HG03457 (cell line): ENCODE measurements at regions not wholly inside any gene's neighbourhood (a gene's known extent, or its start where the extent isn't known, plus 50 kb on each side); places are given as distances from the start of the nearest gene placed in this dataset.
"Not testable (repeated sequence)": the region's sequence is repeated elsewhere in the genome, so short reads cannot be mapped to it uniquely, and the experiment has no call there.

Experiments
- ATAC-seq: cut with Tn5 transposase; IDR thresholded peaks from one replicate; pipeline ENCODE4 v1.9.1; 2021; ENCODE audit warnings: moderate number of reproducible peaks; ENCODE audit not compliant: unreplicated experiment

DNA sequence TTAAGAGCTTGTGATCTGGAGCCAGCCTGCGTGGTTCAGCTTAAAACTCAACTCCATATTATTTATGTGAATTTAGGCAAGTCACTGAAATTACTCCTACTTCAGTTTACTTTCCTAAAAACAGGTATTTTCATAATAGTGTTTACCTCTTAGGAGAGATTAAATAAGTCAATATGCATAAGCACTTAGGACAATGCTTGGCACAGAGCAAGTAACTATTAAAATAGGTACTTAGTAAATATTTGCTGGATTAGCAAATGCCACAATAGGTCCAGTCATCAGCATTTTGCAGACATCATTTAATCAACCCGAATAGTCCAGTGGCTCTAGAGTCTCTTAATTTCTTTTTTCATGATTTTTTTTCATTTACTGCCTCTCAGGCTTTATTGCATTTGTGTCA, 78.6 kb upstream of the PTPRK start:
- ATAC-seq, result no peak

DNA sequence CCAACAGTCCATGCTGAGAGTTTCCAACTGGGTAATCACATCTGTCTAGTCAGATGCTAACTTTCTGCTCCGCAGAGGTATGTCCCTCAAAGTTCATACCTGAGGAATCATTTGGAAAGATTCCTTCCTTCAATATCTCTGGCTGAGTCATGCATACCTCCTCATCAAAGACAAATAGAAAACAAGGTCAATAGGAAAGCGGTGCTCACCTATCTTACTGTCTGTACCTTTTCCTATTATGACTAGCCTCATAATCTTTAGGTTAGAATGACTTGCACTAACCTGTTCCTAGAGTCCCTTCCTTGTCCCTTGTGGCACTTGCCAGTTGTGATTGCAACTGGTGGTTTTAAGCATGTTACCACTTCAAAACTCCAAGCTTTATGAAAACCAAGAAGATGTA, 78.2 kb upstream of the PTPRK start:
- no peak for ATAC-seq

DNA sequence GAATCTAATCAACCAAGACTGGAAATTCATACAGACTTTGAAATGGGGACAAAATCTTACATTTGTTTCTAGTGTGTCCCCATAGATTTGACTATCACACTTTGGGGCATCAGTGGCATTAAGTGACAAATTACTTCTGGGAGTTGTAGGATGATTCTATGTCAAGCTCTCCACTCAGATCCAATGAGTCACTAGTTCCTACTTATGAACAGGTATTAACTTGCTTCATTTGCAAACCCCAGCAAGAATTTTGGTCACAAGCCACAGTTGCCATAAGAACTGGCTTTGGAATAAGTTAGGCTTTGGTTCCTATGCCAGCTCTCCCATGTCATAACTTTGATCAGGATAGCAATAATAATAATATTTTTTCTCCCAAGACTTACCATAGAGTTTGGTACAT, 77.6 kb upstream of the PTPRK start:
- no peak for ATAC-seq

DNA sequence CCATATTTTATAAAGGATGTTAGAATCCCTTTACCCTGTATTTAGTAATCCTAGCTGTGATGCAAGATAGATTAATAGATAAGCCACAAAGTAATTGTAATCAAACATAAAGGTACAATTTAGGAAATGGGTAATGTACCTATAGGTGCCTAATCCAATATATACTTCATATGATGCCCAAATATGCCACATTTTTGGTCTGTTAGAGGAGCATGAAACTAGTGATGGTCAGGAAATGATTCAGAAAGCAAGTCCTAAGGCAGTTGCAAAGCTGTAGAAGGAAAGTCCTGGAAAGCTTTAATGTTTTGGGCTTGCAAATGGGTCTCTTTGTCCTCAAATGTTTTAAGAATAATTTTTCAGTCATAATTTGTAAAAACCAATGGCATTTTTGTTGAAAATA, 76.6 kb upstream of the PTPRK start:
- no peak for ATAC-seq

DNA sequence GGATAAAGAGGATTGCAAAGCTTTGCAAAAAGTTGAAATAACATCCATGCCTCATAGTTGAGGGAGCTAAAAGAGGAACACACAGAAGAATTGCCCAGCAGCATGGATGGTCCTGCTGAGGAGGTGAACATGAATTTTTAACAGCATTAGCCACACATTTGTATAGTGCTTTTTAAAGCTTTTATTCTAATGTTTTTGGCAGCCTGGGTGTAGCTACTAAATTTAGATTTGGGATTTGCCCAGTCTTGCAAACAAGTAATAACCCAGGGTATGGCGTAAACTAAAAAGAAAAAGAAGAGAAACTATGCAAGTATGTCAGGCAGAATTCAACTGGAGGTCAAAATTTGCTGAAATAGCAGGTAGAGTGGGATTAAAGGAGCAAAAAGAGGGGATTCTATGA, 75.1 kb upstream of the PTPRK start:
- no peak for ATAC-seq

DNA sequence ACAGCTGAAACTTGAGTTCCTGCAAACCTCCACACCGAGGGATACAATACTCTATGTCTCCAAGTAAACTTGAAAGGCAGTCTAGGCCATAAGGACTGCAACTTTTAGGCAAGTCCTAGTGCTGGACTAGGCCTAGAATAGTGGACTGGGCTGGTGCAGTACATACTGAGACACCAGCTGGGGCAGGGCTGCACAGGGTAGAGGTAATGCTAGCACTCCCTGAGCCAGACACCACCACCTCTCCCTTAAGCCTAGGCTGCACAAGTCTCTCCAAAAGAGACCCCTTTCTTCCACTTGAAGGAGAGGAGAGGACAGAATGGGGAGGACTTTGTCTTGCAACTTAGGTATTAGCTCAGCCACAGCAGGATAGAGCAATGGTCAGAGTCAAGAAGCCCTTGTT, 65.7 kb upstream of the PTPRK start:
- ATAC-seq, result no peak

DNA sequence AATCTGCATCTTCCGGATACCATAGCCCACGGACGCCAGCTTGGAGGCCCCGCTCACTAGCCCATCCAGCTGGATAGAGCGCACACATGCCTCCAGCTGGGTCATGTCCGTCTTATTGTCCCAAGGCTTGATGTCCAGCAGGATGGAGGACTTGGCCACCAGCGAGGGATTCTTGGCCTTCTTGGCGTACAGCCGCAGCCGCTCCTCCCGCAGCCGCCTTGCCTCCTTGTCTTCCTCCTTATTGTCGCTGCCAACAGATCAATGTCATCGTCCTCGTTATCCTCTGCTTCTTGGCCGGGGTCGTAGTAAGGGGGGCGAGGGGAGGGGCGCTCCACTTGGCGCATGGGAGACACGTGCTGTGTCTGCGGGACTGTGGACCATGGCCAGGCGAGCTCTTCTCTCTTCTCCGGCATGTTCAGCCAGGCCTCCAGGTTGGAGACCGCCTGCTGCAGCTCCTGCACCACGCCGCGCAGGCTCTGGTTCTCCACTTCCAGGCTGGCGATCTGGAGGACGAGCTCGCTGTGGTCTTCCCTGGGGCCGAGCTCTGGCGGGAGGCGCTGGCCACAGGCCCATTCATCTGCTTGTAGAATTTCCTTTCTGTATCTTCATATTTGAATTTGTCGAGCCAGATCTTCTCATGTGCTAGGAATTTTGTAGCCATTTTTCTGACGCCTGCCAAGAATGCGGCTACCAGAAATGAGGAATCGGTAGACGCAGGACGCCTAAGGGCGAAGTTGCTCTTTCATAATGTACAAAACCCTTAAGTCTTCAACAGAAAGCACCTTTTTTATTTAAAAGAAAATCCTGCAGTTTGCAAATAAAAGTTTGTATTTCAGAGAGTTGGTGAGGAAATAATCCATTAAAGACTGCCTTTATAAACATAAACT, 60.1 kb upstream of the PTPRK start:
- no peak for ATAC-seq

DNA sequence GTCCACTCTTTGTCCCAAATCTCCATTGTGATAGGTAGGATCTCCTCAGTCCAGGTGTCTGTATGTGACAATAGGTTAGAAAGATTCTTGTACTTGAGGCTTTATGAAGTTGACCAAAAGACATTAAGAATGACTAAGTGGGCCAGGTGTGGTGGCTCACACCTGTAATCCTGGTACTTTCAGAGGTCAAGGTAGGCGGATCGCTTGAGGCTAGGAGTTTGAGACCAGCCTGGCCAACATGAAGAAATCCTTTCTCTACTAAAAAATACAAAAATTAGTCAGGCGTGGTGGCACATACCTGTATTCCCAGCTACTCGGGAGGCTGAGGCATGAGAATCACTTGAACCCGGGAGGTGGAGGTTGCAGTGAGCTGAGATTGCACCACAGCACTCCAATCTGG, 54.9 kb upstream of the PTPRK start:
- not testable (repeated sequence) for ATAC-seq

DNA sequence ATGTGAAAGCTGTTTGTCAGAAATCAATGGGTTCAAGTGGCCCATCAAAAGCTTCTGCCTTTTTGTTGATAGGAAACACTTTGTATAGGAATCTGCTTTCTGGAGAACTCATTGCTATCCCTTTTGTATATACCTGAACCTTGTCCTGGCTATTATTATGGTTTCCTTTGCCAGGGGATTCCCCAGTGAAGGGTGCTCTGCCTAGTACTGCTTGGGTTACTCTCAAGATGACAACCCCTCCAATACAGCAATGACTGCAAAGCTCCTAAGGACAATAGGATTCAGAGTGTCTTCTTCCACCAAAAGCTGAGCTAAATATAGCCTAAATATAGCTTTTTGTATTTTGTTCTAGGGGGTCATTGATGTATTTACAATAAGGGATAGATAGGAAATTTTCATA, 54.0 kb upstream of the PTPRK start:
- peak; percentile 76 for ATAC-seq

DNA sequence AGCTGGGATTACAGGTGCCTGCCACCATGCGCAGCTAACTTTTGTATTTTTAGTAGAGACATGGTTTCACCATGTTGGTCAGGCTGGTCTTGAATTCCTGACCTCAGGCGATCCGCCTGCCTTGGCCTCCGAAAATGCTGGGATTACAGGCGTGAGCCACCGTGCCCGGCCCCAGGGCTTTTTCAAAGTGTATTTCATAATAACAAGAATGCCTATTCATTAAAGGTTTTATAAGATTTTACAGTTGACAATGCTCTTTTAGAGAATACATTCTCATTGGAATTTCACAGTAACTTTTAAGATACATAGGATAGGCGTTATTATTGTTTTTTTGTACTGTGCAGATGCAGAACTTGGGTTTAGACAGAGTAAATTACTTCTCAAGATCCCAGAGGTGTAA, 52.6 kb upstream of the PTPRK start:
- ATAC-seq, result no peak

DNA sequence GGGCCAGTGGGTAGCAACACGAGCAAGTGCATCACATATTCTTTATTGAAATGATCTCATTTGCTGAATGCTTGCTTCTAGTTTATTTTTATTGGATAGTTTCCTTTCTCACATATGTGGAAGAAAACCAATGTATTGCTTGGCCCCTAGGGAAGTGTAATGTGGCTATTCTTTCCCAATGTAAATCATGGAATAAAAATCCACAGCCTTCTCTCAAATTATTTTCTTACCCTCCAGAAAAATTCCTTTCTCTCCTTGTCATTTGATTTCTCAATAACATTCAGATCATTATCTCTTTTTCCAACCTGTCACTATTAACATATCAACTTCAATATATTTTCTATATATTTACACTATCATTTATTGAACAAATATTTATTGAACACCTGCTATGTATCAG, 51.9 kb upstream of the PTPRK start:
- ATAC-seq, result no peak

DNA sequence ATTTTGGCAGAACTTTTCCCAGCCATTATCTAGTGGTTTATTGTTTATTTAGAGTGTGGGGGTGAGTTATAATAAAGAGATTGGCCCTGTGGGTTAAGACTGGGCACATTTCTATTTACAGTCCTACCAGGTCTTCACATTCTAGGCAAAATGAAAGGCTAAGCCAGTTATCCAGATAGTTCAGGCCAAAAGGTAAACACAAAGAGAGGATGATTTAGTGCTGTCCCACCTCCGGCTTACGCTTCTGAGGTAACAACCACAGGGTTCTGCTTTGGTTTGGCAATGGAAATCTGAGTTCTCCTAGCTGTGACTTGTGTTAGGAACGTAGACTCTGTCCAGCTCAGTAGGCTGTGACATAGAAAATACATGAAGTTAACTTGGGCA, 50.3 kb upstream of the PTPRK start:
- no peak for ATAC-seq

DNA sequence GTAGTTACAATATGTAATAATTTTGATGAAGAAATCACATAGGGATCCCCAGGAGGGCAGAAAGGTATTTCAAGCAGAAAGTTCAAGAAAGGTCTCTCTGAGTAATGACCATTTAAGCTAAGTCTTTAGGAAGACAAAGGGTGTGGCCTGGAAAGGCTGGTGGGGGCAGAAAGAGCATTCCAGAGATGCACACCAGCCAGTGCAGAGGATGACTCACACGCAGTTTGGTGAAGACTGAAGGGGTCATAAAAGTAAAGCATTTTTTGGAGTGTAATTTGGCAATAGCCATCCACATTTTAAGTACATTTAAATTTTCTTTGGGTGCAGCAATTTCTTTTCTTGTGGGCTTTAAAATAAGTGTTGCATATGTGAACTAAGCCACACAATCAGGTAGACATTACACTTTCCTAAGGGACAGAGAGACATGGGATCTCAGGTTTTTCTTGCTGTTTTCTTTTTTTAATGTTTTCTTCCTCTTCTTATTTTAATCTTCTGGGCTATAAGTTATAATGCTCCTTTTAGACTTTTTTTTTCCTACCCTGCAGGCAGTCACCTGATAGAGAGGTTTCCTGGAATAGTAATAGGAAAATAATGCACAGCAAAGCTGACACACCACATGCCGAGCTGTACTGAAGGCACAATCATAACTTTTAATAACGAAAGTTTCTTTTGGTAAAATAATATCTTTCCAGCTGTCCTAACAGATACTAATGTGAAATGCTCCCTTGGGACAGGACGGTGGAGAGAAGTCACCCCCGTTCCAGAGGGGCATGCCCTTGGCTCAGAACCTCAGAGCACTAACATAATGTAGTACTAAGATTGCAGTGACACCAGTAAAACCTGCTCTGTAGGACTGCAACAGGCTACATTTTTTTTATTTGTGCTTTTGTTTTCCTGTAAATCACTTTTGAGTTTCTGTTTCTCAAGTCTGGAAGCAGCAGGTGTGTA, 49.6 kb upstream of the PTPRK start:
- no peak for ATAC-seq
